ENCODE measurements at regions not wholly inside any gene's neighbourhood (a gene's known extent, or its start where the extent isn't known, plus 50 kb on each side); places are given as distances from the start of the nearest gene placed in this dataset.

- no peak overlapping the region for H2AFZ ChIP-seq (replicated peaks; ENCODE audit: low read length, poor library complexity)
Observed at GRCh38 chr9:88645172-88645878, 110.3 kb downstream of the NXNL2 start.

More at GRCh38 chr9:88645172-88645878, 110.3 kb downstream of the NXNL2 start:
- H3K14ac ChIP-seq (replicated peaks; ENCODE audit: low read depth, low read length) = 0 out of 2 replicates have a peak overlapping the region, but pooled peaks have one; percentile 10
- no peak overlapping the region for H2AK9ac ChIP-seq (replicated peaks; ENCODE audit: low read depth, low read length, poor library complexity)
- peaks cover 11% of the 10 kb centered on the region for H3K4me1 ChIP-seq (ENCODE audit: control insufficient read depth, insufficient read depth, low read length)
- H3K4me3 ChIP-seq (ENCODE audit: insufficient read depth, low read depth, low read length) = no peak overlapping the region; the same call in 1 of the 2 replicates
- no peak overlapping the region for H3K56ac ChIP-seq (ENCODE audit: extremely low read depth, insufficient read depth, low read length)
- H3K9me3 ChIP-seq (ENCODE audit: control insufficient read depth, insufficient read depth, low read length) = peaks cover 3% of the 10 kb centered on the region; the same call in 1 of the 2 replicates
- H4K20me1 ChIP-seq (ENCODE audit: insufficient read depth, low read length) = no peaks in the 10 kb centered on the region
- H3K23ac ChIP-seq (ENCODE audit: low read depth, low read length) = no peak overlapping the region
- TF ChIP-seq POLR2A (IDR thresholded peaks at IDR 0.05; ENCODE audit: low read depth, low read length) = no peak
- TF ChIP-seq, protein P1, sequence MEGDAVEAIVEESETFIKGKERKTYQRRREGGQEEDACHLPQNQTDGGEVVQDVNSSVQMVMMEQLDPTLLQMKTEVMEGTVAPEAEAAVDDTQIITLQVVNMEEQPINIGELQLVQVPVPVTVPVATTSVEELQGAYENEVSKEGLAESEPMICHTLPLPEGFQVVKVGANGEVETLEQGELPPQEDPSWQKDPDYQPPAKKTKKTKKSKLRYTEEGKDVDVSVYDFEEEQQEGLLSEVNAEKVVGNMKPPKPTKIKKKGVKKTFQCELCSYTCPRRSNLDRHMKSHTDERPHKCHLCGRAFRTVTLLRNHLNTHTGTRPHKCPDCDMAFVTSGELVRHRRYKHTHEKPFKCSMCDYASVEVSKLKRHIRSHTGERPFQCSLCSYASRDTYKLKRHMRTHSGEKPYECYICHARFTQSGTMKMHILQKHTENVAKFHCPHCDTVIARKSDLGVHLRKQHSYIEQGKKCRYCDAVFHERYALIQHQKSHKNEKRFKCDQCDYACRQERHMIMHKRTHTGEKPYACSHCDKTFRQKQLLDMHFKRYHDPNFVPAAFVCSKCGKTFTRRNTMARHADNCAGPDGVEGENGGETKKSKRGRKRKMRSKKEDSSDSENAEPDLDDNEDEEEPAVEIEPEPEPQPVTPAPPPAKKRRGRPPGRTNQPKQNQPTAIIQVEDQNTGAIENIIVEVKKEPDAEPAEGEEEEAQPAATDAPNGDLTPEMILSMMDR (conservative IDR thresholded peaks at IDR 0.05; ENCODE audit: low read depth, low read length) = no peak
- no peak for TF ChIP-seq CHD1 (IDR thresholded peaks at IDR 0.05; ENCODE audit: low read depth, low read length)
- TF ChIP-seq, protein P2, sequence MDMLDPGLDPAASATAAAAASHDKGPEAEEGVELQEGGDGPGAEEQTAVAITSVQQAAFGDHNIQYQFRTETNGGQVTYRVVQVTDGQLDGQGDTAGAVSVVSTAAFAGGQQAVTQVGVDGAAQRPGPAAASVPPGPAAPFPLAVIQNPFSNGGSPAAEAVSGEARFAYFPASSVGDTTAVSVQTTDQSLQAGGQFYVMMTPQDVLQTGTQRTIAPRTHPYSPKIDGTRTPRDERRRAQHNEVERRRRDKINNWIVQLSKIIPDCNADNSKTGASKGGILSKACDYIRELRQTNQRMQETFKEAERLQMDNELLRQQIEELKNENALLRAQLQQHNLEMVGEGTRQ (IDR thresholded peaks at IDR 0.05; ENCODE audit: low read depth, low read length) = peak; percentile 66
- TF ChIP-seq BHLHE40 (IDR thresholded peaks at IDR 0.05; ENCODE audit: low read depth, low read length) = no peak
- TF ChIP-seq NFE2L2 (IDR thresholded peaks at IDR 0.05; ENCODE audit: low read depth, low read length) = no peak
- peak overlapping the region; percentile 82 for H3K4ac ChIP-seq (ENCODE audit: low read depth, low read length)
- peak overlapping the region; percentile 50 for H2BK20ac ChIP-seq (ENCODE audit: low read depth, low read length)
- H3K9me1 ChIP-seq (ENCODE audit: insufficient read depth, low read length) = no peaks in the 10 kb centered on the region
- no peaks in the 10 kb centered on the region for H3K79me1 ChIP-seq (ENCODE audit: low read depth in 1 of 2, low read length in 2 of 2)
- peak overlapping the region; percentile 27 to 48; a peak in 3 of 4 replicates for H4K8ac ChIP-seq (ENCODE audit: low read depth in 2 of 2, low read length in 2 of 2)
- H3K18ac ChIP-seq (ENCODE audit: low read depth, low read length) = peak overlapping the region; percentile 90
- 20% methylated on average over 1 of the region's 7 CpGs; no CpG with 5 or more reads in 1 of the 2 experiments for WGBS, 2 experiments (ENCODE audit: extremely low coverage in 2 of 2, insufficient read length in 1 of 2)
- no peaks in the 10 kb centered on the region for H3K27me3 ChIP-seq (ENCODE audit: control insufficient read depth, insufficient read depth, low read length)
- ChIA-PET CTCF (interaction anchor here (1.1 kb wide), 1 partner anchor 14 kb away, joined by 5 read pairs; no protein-coding TSS in a partner anchor), POLR2A (ENCODE audit: unreplicated experiment) (no interaction called here)
- intact Hi-C loops (cut with micrococcal nuclease) = no loop called here
- peak; percentile 45 for DNase-seq
- H2BK5ac ChIP-seq (ENCODE audit: low read depth, low read length, poor library complexity, severe bottlenecking) = peak overlapping the region; percentile 27
- peak; percentile 83 for ATAC-seq (ENCODE audit: low read depth)
- peak overlapping the region; percentile 62; the same call in 1 of the 2 replicates for H4K91ac ChIP-seq (ENCODE audit: insufficient read depth, low read depth, low read length)
- in situ Hi-C loops (cut with MboI; ENCODE audit: low sequenced_read_pairs) = no loop called here
- H2BK120ac ChIP-seq (ENCODE audit: low read depth, low read length) = peak overlapping the region; percentile 79
- H3K9ac ChIP-seq (ENCODE audit: low read depth, low read length) = peak overlapping the region; percentile 10; the same call in 1 of the 2 replicates
- peak overlapping the region; percentile 63; the same call in 1 of the 2 replicates for H3K4me2 ChIP-seq (ENCODE audit: low read depth, low read length)
- H2BK15ac ChIP-seq (ENCODE audit: low read depth, low read length) = peak overlapping the region; percentile 81; the same call in 1 of the 3 replicates
- H3K36me3 ChIP-seq (ENCODE audit: control insufficient read depth, insufficient read depth, low read length) = no peaks in the 10 kb centered on the region
- peak overlapping the region; percentile 50; the same call in 1 of the 2 replicates for H4K5ac ChIP-seq (ENCODE audit: low read depth, low read length)
- dilution Hi-C loops (cut with HindIII; ENCODE audit: low sequenced_read_pairs, unreplicated experiment) = loop anchor here (25.0 kb wide), 1 partner anchor 342 kb away; the partner anchor contains the start of gene S1PR3
- H2AK5ac ChIP-seq (ENCODE audit: low read depth, low read length) = no peak overlapping the region
- BruUV-seq (replicated peaks) = no TSS peak
- H3K27ac ChIP-seq (ENCODE audit: insufficient read depth, low read length) = peak overlapping the region; percentile 47; the same call in 1 of the 2 replicates

All from IMR-90 (cell line).